GM23338 (cell line): ENCODE measurements at regions not wholly inside any gene's neighbourhood (a gene's known extent, or its start where the extent isn't known, plus 50 kb on each side); places are given as distances from the start of the nearest gene placed in this dataset.

ENCODE experiments used
- ATAC-seq: fragments of 200-7000 bp; cut with Tn5 transposase; 3 replicates; pipeline ENCODE4 v1.9.1; 2020
- DNase-seq: peaks from one replicate; pipeline ENCODE4 v3.0.0-alpha.2; 2015; ENCODE audit warnings: low spot score
- H2AFZ ChIP-seq: fragments of 200-600 bp; sonication (generic); 2 replicates; pipeline ENCODE4 v1.8.0; 2016; ENCODE audit warnings: antibody characterized with exemption, mild to moderate bottlenecking, moderate library complexity
- H3F3A ChIP-seq: fragments of 200-600 bp; sonication (generic); replicated peaks from 2 replicates; pipeline ENCODE4 v1.8.0; 2017; ENCODE audit warnings: antibody characterized with exemption, mixed run types, low read depth
- H3K27ac ChIP-seq: fragments of 200-600 bp; sonication (generic); 2 replicates; pipeline ENCODE4 v1.6.1; 2016; ENCODE audit warnings: low read depth
- H3K27me3 ChIP-seq: fragments of 200-600 bp; sonication (generic); 2 replicates; pipeline ENCODE4 v1.8.0; 2016; ENCODE audit warnings: mild to moderate bottlenecking, mixed run types, moderate library complexity; ENCODE audit not compliant: insufficient read depth
- H3K36me3 ChIP-seq: fragments of 200-600 bp; sonication (generic); 2 replicates; pipeline ENCODE4 v1.8.0; 2016; ENCODE audit warnings: mild to moderate bottlenecking; ENCODE audit not compliant: insufficient read depth
- H3K4me1 ChIP-seq: fragments of 200-600 bp; sonication (generic); 2 replicates; pipeline ENCODE4 v1.8.0; 2016; ENCODE audit warnings: mild to moderate bottlenecking, moderate library complexity; ENCODE audit not compliant: insufficient read depth
- H3K4me2 ChIP-seq: fragments of 200-600 bp; sonication (generic); 2 replicates; pipeline ENCODE4 v1.7.1; 2017; ENCODE audit warnings: mixed run types
- H3K4me3 ChIP-seq: fragments of 200-600 bp; sonication (generic); 2 replicates; pipeline ENCODE4 v1.6.1; 2016; ENCODE audit warnings: mixed run types
- H3K79me2 ChIP-seq: fragments of 200-600 bp; sonication (generic); replicated peaks from 2 replicates; pipeline ENCODE4 v1.8.0; 2017; ENCODE audit warnings: mild to moderate bottlenecking; ENCODE audit not compliant: insufficient read depth
- H3K9me2 ChIP-seq: fragments of 200-600 bp; sonication (generic); 2 replicates; pipeline ENCODE4 v1.8.0; 2017; ENCODE audit not compliant: insufficient read depth
- H4K20me1 ChIP-seq: fragments of 200-600 bp; sonication (generic); replicated peaks from 2 replicates; pipeline ENCODE4 v1.8.0; 2017; ENCODE audit warnings: mild to moderate bottlenecking; ENCODE audit not compliant: insufficient read depth
- H3K27ac Mint-ChIP-seq: 2 replicates; pipeline ENCODE4 v1.8.0; 2020; ENCODE audit warnings: inconsistent platforms, mild to moderate bottlenecking, moderate library complexity, mixed read lengths
- H3K27me3 Mint-ChIP-seq: 3 replicates; pipeline ENCODE4 v1.8.0; 2022; ENCODE audit warnings: low read depth, mild to moderate bottlenecking, moderate library complexity, mixed read lengths, inconsistent platforms; ENCODE audit not compliant: insufficient read depth, poor library complexity
- H3K36me3 Mint-ChIP-seq: 3 replicates; pipeline ENCODE4 v1.8.0; 2021; ENCODE audit warnings: low read depth, mild to moderate bottlenecking, inconsistent platforms, moderate library complexity, mixed read lengths
- H3K4me1 Mint-ChIP-seq: 3 replicates; pipeline ENCODE4 v1.8.0; 2020; ENCODE audit warnings: mild to moderate bottlenecking, inconsistent platforms, mixed read lengths
- H3K4me3 Mint-ChIP-seq: 3 replicates; pipeline ENCODE4 v1.8.0; 2021; ENCODE audit warnings: moderate library complexity, mild to moderate bottlenecking, inconsistent platforms, mixed read lengths
- H3K9me3 Mint-ChIP-seq: 3 replicates; pipeline ENCODE4 v1.8.0; 2020; ENCODE audit warnings: moderate library complexity, mild to moderate bottlenecking, inconsistent platforms, mixed read lengths
- CTCF ChIP-seq, 2 experiments: fragments of 200-600 bp in 1 of 2; sonication (generic) in 1 of 2; conservative IDR thresholded peaks; 2 replicates each; pipeline versions ENCODE4 v1.5.1 to v1.6.1; 2016 to 2017; ENCODE audit warnings: antibody characterized with exemption in 2 of 2, low read depth in 2 of 2, mild to moderate bottlenecking in 2 of 2, moderate library complexity in 1 of 2
- ETS1 ChIP-seq: IDR thresholded peaks from 2 replicates; pipeline ENCODE4 v1.6.1; 2016; ENCODE audit warnings: antibody characterized with exemption
- EZH2 ChIP-seq: fragments of 200-600 bp; sonication (generic); IDR thresholded peaks from one replicate; pipeline ENCODE4 v1.8.0; 2017; ENCODE audit warnings: antibody characterized with exemption, mild to moderate bottlenecking, low read depth; ENCODE audit not compliant: unreplicated experiment
- JUNB ChIP-seq: IDR thresholded peaks from one replicate; pipeline ENCODE4 v1.6.1; 2016; ENCODE audit warnings: antibody characterized with exemption; ENCODE audit not compliant: unreplicated experiment
- NANOG ChIP-seq: IDR thresholded peaks from 2 replicates; pipeline ENCODE4 v1.6.1; 2016; ENCODE audit warnings: antibody characterized with exemption, borderline replicate concordance
- REST ChIP-seq: IDR thresholded peaks from one replicate; pipeline ENCODE4 v1.6.1; 2018; ENCODE audit warnings: antibody characterized with exemption; ENCODE audit not compliant: unreplicated experiment
- STAT1 ChIP-seq: IDR thresholded peaks from one replicate; pipeline ENCODE4 v1.6.1; 2016; ENCODE audit warnings: antibody characterized with exemption; ENCODE audit not compliant: unreplicated experiment
- ZNF114 ChIP-seq: fragments of 250-450 bp; sonication (Bioruptor Pico); IDR thresholded peaks from 2 replicates; pipeline ENCODE4 v1.5.0; 2020; ENCODE audit warnings: mild to moderate bottlenecking, moderate library complexity
- ZNF331 ChIP-seq: fragments of 250-450 bp; sonication (Bioruptor Pico); IDR thresholded peaks from 2 replicates; pipeline ENCODE4 v1.5.0; 2020; ENCODE audit warnings: low read depth, mild to moderate bottlenecking, moderate library complexity
- ZNF462 ChIP-seq: fragments of 250-450 bp; sonication (Bioruptor Pico); IDR thresholded peaks from 2 replicates; pipeline ENCODE4 v1.5.0; 2020; ENCODE audit warnings: mild to moderate bottlenecking, moderate library complexity

- no peaks in the 10 kb centered on the region for H3K27me3 Mint-ChIP-seq
- no peaks in the 10 kb centered on the region for H3K36me3 Mint-ChIP-seq
- no peaks in the 10 kb centered on the region for H3K27me3 ChIP-seq
- no peak for TF ChIP-seq ZNF462 (CRISPR knock-in tag)
- ATAC-seq (no peak), DNase-seq (no peak)
- no peak overlapping the region for H3K4me3 ChIP-seq
- no peaks in the 10 kb centered on the region for H3K9me3 Mint-ChIP-seq
- H3K36me3 ChIP-seq, result no peaks in the 10 kb centered on the region
- H3K4me1 ChIP-seq, result no peaks in the 10 kb centered on the region
- peaks cover 6% of the 10 kb centered on the region for H3K4me1 Mint-ChIP-seq
- no peak overlapping the region for H3K4me2 ChIP-seq
- H4K20me1 ChIP-seq, result no peaks in the 10 kb centered on the region
- H3F3A ChIP-seq, result no peaks in the 10 kb centered on the region
- H2AFZ ChIP-seq, result no peak overlapping the region
- H3K79me2 ChIP-seq, result no peaks in the 10 kb centered on the region
- H3K27ac ChIP-seq, result no peak overlapping the region
- H3K27ac Mint-ChIP-seq, result no peak overlapping the region
- H3K9me2 ChIP-seq, result 0 out of 2 replicates have a peak, but pooled peaks cover 2% of the 10 kb centered on the region
- H3K4me3 Mint-ChIP-seq, result no peak overlapping the region
These were observed 159.9 kb upstream of the TENM4 start for GRCh38 chr11:79600711-79601110.

GRCh38 chr11:79594834-79595233, 154.0 kb upstream of the TENM4 start:
- 0 out of 2 replicates have a peak, but pooled peaks cover 1% of the 10 kb centered on the region for H3K9me2 ChIP-seq
- DNase-seq, result no peak
- H4K20me1 ChIP-seq, result no peaks in the 10 kb centered on the region
- H2AFZ ChIP-seq, result 0 out of 2 replicates have a peak overlapping the region, but pooled peaks have one; percentile 18
- H3K27me3 ChIP-seq, result no peaks in the 10 kb centered on the region
- Mint-ChIP-seq H3K9me3 (peaks cover 4% of the 10 kb centered on the region; the same call in 2 of the 3 replicates), H3K27me3 (peaks cover 4% of the 10 kb centered on the region), H3K36me3 (no peaks in the 10 kb centered on the region), H3K4me3 (no peak overlapping the region), H3K27ac (no peak overlapping the region), H3K4me1 (no peaks in the 10 kb centered on the region; the same call in 2 of the 3 replicates)
- no peak overlapping the region for H3K27ac ChIP-seq
- H3F3A ChIP-seq, result no peaks in the 10 kb centered on the region
- no peaks in the 10 kb centered on the region for H3K79me2 ChIP-seq
- H3K4me2 ChIP-seq, result no peak overlapping the region
- H3K4me1 ChIP-seq, result no peaks in the 10 kb centered on the region
- no peak for ATAC-seq
- H3K36me3 ChIP-seq, result no peaks in the 10 kb centered on the region
- no peak overlapping the region for H3K4me3 ChIP-seq
- TF ChIP-seq CTCF (conservative IDR thresholded peaks at IDR 0.05; ENCODE audit: low read depth in 2 of 2) (no peak), ETS1 (no peak), ZNF331 (CRISPR knock-in tag) (no peak), ZNF114 (CRISPR knock-in tag) (no peak), EZH2 (no peak), JUNB (no peak), STAT1 (no peak), REST (no peak), NANOG (no peak)
